SK-N-SH (cell line): ENCODE measurements at regions not wholly inside any gene's neighbourhood (a gene's known extent, or its start where the extent isn't known, plus 50 kb on each side); places are given as distances from the start of the nearest gene placed in this dataset.

Experiments
- CTCF ChIA-PET: fragments of 300-600, 350-600 bp; formaldehyde crosslinking; extraction: SDS; loops from one replicate; lab custom pipeline; 2021; lab: Yijun Ruan, JAX
- POLR2A ChIA-PET: fragments of 350-600 bp; sonication (Branson Sonifier 250); formaldehyde crosslinking; extraction: SDS; loops from one replicate; lab custom pipeline; 2020; ENCODE audit warnings: antibody characterized with exemption, inconsistent platforms; lab: Yijun Ruan, JAX
- DNase-seq: peaks from one replicate; pipeline ENCODE4 v3.0.0; 2012
- H2AFZ ChIP-seq: fragments of 200-600 bp; sonication (generic); 2 replicates; pipeline ENCODE4 v1.8.1; 2016; ENCODE audit warnings: antibody characterized with exemption, mild to moderate bottlenecking, low read depth
- H3F3A ChIP-seq: fragments of 200-600 bp; sonication (generic); replicated peaks from 2 replicates; pipeline ENCODE3; 2016; ENCODE audit warnings: antibody characterized with exemption, mild to moderate bottlenecking; ENCODE audit not compliant: insufficient read depth
- H3K27ac ChIP-seq, 2 experiments: fragments of 200-500 bp in 1 of 2; fragments of 200-600 bp in 1 of 2; sonication (Bioruptor generic) in 1 of 2; sonication (generic), shearing (Covaris generic) in 1 of 2; 2 replicates each; pipeline versions ENCODE4 v1.5.1 to v1.6.1; 2014 to 2016; ENCODE audit warnings: low read depth in 2 of 2, inconsistent platforms in 1 of 2, low read length in 1 of 2, mild to moderate bottlenecking in 1 of 2, mixed read lengths in 1 of 2
- H3K27me3 ChIP-seq: fragments of 200-600 bp; sonication (generic), shearing (Covaris generic); 2 replicates; pipeline ENCODE4 v1.6.1; 2016; ENCODE audit warnings: mixed run types; ENCODE audit not compliant: insufficient read depth
- H3K36me3 ChIP-seq, 2 experiments: fragments of 200-500 bp in 1 of 2; fragments of 200-600 bp in 1 of 2; sonication (Bioruptor generic) in 1 of 2; sonication (generic) in 1 of 2; replicated peaks in 1 of 2; 2 replicates each; pipeline versions ENCODE3 to v1.5.1; 2014 to 2016; ENCODE audit warnings: low read length in 1 of 2, mild to moderate bottlenecking in 1 of 2; ENCODE audit not compliant: insufficient read depth in 2 of 2, control insufficient read depth in 1 of 2
- H3K4me1 ChIP-seq, 2 experiments: fragments of 200-500 bp in 1 of 2; fragments of 200-600 bp in 1 of 2; sonication (Bioruptor generic) in 1 of 2; sonication (generic), shearing (Covaris generic) in 1 of 2; 2 replicates each; pipeline versions ENCODE4 v1.5.1 to v1.6.1; 2014 to 2016; ENCODE audit warnings: low read depth in 1 of 2, low read length in 1 of 2, mixed run types in 1 of 2; ENCODE audit not compliant: insufficient read depth in 2 of 2, control insufficient read depth in 1 of 2
- H3K4me2 ChIP-seq: fragments of 200-600 bp; sonication (generic), shearing (Covaris generic); 2 replicates; pipeline ENCODE4 v1.6.1; 2017; ENCODE audit warnings: mixed run types
- H3K4me3 ChIP-seq, 2 experiments: fragments of 200-500 bp in 1 of 2; fragments of 200-600 bp in 1 of 2; sonication (Bioruptor generic) in 1 of 2; sonication (generic), shearing (Covaris generic) in 1 of 2; 2 replicates each; pipeline versions ENCODE4 v1.5.1 to v1.8.1; 2014 to 2016; ENCODE audit warnings: low read depth in 2 of 2, inconsistent platforms in 1 of 2, low read length in 1 of 2, mild to moderate bottlenecking in 1 of 2, mixed read lengths in 1 of 2, moderate library complexity in 1 of 2
- H3K79me2 ChIP-seq: fragments of 200-600 bp; sonication (generic); 2 replicates; pipeline ENCODE4 v1.8.1; 2017; ENCODE audit warnings: mild to moderate bottlenecking; ENCODE audit not compliant: insufficient read depth
- H3K9ac ChIP-seq: fragments of 200-600 bp; sonication (generic); 2 replicates; pipeline ENCODE4 v1.6.1; 2017; ENCODE audit warnings: mixed run types
- H3K9me2 ChIP-seq: fragments of 200-600 bp; sonication (generic); 2 replicates; pipeline ENCODE4 v1.6.1; 2017; ENCODE audit warnings: mixed run types
- H3K9me3 ChIP-seq: fragments of 200-600 bp; sonication (generic); 2 replicates; pipeline ENCODE4 v1.6.1; 2017; ENCODE audit warnings: mixed run types, mild to moderate bottlenecking, moderate library complexity
- H4K20me1 ChIP-seq: fragments of 200-600 bp; sonication (generic); 2 replicates; pipeline ENCODE4 v1.6.1; 2017; ENCODE audit warnings: mild to moderate bottlenecking, mixed run types; ENCODE audit not compliant: insufficient read depth
- CHD2 ChIP-seq: fragments of 150-350 bp; IDR thresholded peaks from 2 replicates; pipeline ENCODE4 v1.6.1; 2018; ENCODE audit warnings: low read length; ENCODE audit not compliant: partially characterized antibody
- CTCF ChIP-seq: fragments of 200-600 bp; sonication (generic); IDR thresholded peaks from 2 replicates; pipeline ENCODE4 v1.6.1; 2017; ENCODE audit warnings: antibody characterized with exemption, mild to moderate bottlenecking, moderate library complexity
- ELF1 ChIP-seq: IDR thresholded peaks from 2 replicates; pipeline ENCODE4 v1.4.0; 2012
- EZH2phosphoT487 ChIP-seq: fragments of 200-600 bp; sonication (generic); IDR thresholded peaks from 2 replicates; pipeline ENCODE4 v1.6.1; 2017; ENCODE audit warnings: low read depth, mixed run types, mild to moderate bottlenecking, antibody characterized with exemption, moderate library complexity, borderline replicate concordance
- FOSL2 ChIP-seq: IDR thresholded peaks from 2 replicates; pipeline ENCODE4 v1.4.0; 2012; ENCODE audit warnings: low read depth, mild to moderate bottlenecking, moderate library complexity, borderline replicate concordance
- FOXM1 ChIP-seq: IDR thresholded peaks from 2 replicates; pipeline ENCODE4 v1.4.0; 2012; ENCODE audit warnings: low read depth, mild to moderate bottlenecking
- GATA2 ChIP-seq: sonication (generic); formaldehyde crosslinking; IDR thresholded peaks from 2 replicates; pipeline ENCODE4 v1.5.0; 2020; ENCODE audit warnings: mild to moderate bottlenecking, missing genetic modification reagents
- IRF3 ChIP-seq: fragments of 150-350 bp; IDR thresholded peaks from 2 replicates; pipeline ENCODE4 v1.6.1; 2016; ENCODE audit warnings: mild to moderate bottlenecking, low read depth, low read length
- JUND ChIP-seq: IDR thresholded peaks from 2 replicates; pipeline ENCODE4 v1.4.0; 2012
- MAX ChIP-seq: IDR thresholded peaks from 2 replicates; pipeline ENCODE4 v1.4.0; 2012; ENCODE audit warnings: low read depth
- MXI1 ChIP-seq: IDR thresholded peaks from 2 replicates; pipeline ENCODE4 v1.6.1; 2012; ENCODE audit warnings: mild to moderate bottlenecking, low read depth, low read length, improper control_type of control experiment
- NFIC ChIP-seq: IDR thresholded peaks from 2 replicates; pipeline ENCODE4 v1.4.0; 2012; ENCODE audit warnings: borderline replicate concordance
- NRF1 ChIP-seq: IDR thresholded peaks from 2 replicates; pipeline ENCODE4 v1.6.1; 2012; ENCODE audit warnings: low read depth, mild to moderate bottlenecking, low read length
- PBX3 ChIP-seq: IDR thresholded peaks from 2 replicates; pipeline ENCODE4; 2012
- RAD21 ChIP-seq: IDR thresholded peaks from 2 replicates; pipeline ENCODE4 v1.6.1; 2012; ENCODE audit warnings: mild to moderate bottlenecking, low read length
- RCOR1 ChIP-seq: fragments of 150-350 bp; IDR thresholded peaks from 2 replicates; pipeline ENCODE4 v1.6.1; 2017; ENCODE audit warnings: antibody characterized with exemption, low read length
- RFX5 ChIP-seq: IDR thresholded peaks from 2 replicates; pipeline ENCODE4 v1.6.1; 2012; ENCODE audit warnings: mild to moderate bottlenecking, improper control_type of control experiment, low read length
- RXRA ChIP-seq: IDR thresholded peaks from 2 replicates; pipeline ENCODE4 v1.4.0; 2012; ENCODE audit warnings: low read depth, mild to moderate bottlenecking, borderline replicate concordance
- SIN3A ChIP-seq: IDR thresholded peaks from 2 replicates; pipeline ENCODE4 v1.6.1; 2012; ENCODE audit warnings: low read depth, mild to moderate bottlenecking, low read length, moderate library complexity, borderline replicate concordance
- SMC3 ChIP-seq: IDR thresholded peaks from 2 replicates; pipeline ENCODE4 v1.6.1; 2012; ENCODE audit warnings: low read depth, low read length, improper control_type of control experiment
- TCF12 ChIP-seq: IDR thresholded peaks from 2 replicates; pipeline ENCODE4 v1.4.0; 2012
- TEAD4 ChIP-seq: IDR thresholded peaks from 2 replicates; pipeline ENCODE4 v1.4.0; 2012; ENCODE audit warnings: mild to moderate bottlenecking, borderline replicate concordance; ENCODE audit not compliant: insufficient read depth
- USF1 ChIP-seq: IDR thresholded peaks from 2 replicates; pipeline ENCODE4 v1.4.0; 2012; ENCODE audit warnings: low read depth, borderline replicate concordance
- ZBTB33 ChIP-seq: IDR thresholded peaks from 2 replicates; pipeline ENCODE4 v1.4.0; 2012; ENCODE audit warnings: low read depth, borderline replicate concordance
- WGBS: methylation state at CpG from one replicate; pipeline ENCODE4 v1.1.6; 2017; ENCODE audit warnings: low lambda C conversion rate; 5-methylcytosine and 5-hydroxymethylcytosine counted together

- Histone ChIP-seq H3K27me3 (no peaks in the 10 kb centered on the region), H3K9me2 (no peaks in the 10 kb centered on the region), H3K4me2 (no peak overlapping the region), H3K4me3 (no peak overlapping the region), H3K36me3 (no peaks in the 10 kb centered on the region), H3K9ac (no peak overlapping the region), H3F3A (no peaks in the 10 kb centered on the region), H3K27ac (no peak overlapping the region), H3K79me2 (no peaks in the 10 kb centered on the region), H3K4me1 (peaks cover 0 to 4% of the 10 kb centered on the region in 2 experiments; a peak in 1 of 4 replicates), H2AFZ (no peak overlapping the region), H4K20me1 (no peaks in the 10 kb centered on the region), H3K9me3 (no peaks in the 10 kb centered on the region)
- TF ChIP-seq FOXM1 (no peak), IRF3 (no peak), RFX5 (no peak), SMC3 (no peak), ELF1 (no peak), NRF1 (no peak), RXRA (no peak), TCF12 (no peak), FOSL2 (no peak), MXI1 (no peak), USF1 (no peak), MAX (no peak), GATA2 (no peak), TEAD4 (no peak), SIN3A (no peak)
- 64% methylated on average over 11 of the region's 11 CpGs for WGBS
- no peak for DNase-seq
- ChIA-PET POLR2A (no interaction called here), CTCF (no interaction called here)
Measured at GRCh38 chr16:65787921-65788320, 578.6 kb upstream of the CDH5 start.

GRCh38 chr16:65786916-65787315, 579.6 kb upstream of the CDH5 start:
- ChIA-PET CTCF (no interaction called here), POLR2A (no interaction called here)
- Histone ChIP-seq H3K79me2 (no peaks in the 10 kb centered on the region), H3K4me1 (peaks cover 0 to 4% of the 10 kb centered on the region in 2 experiments; a peak in 1 of 4 replicates), H3K27me3 (no peaks in the 10 kb centered on the region), H3K9ac (no peak overlapping the region), H4K20me1 (no peaks in the 10 kb centered on the region), H3K9me2 (no peaks in the 10 kb centered on the region), H3K4me2 (no peak overlapping the region), H2AFZ (no peak overlapping the region), H3F3A (no peaks in the 10 kb centered on the region), H3K27ac (no peak overlapping the region), H3K4me3 (no peak overlapping the region), H3K36me3 (no peaks in the 10 kb centered on the region), H3K9me3 (no peaks in the 10 kb centered on the region)
- DNase-seq: no peak
- WGBS: 23% methylated on average over 5 of the region's 5 CpGs
- TF ChIP-seq RCOR1 (no peak), FOXM1 (no peak), EZH2phosphoT487 (no peak), JUND (no peak), PBX3 (no peak), CHD2 (no peak), NRF1 (no peak), ZBTB33 (no peak), RFX5 (no peak), SIN3A (no peak), FOSL2 (no peak), NFIC (no peak), RXRA (no peak), RAD21 (no peak), CTCF (no peak)
